ENCODE measurements at regions not wholly inside any gene's neighbourhood (a gene's known extent, or its start where the extent isn't known, plus 50 kb on each side); places are given as distances from the start of the nearest gene placed in this dataset.

GRCh38 chr6:165956874-165957273 is 210.8 kb downstream of the TBXT start:
- ChIA-PET CTCF (no interaction called here), POLR2A (no interaction called here)
- WGBS (ENCODE audit: insufficient coverage), result no CpG with 5 or more reads among the region's 1 CpG
- no peak for DNase-seq
- H3K4me3 Mint-ChIP-seq, result no peak overlapping the region
- H3K27me3 Mint-ChIP-seq, result peaks cover 8% of the 10 kb centered on the region
- no peak overlapping the region for H3K4me3 ChIP-seq (ENCODE audit: control extremely low read depth in 1 of 5, extremely low read depth in 1 of 5, insufficient read depth in 1 of 5, low read depth in 2 of 5, low read length in 4 of 5)
- no peak overlapping the region for H3K27ac ChIP-seq (ENCODE audit: low read length in 2 of 2)
- ATAC-seq (ENCODE audit: low read depth), result no peak
- H3K36me3 ChIP-seq (replicated peaks in 1 of 2; ENCODE audit: control extremely low read depth in 1 of 2, control insufficient read depth in 1 of 2, extremely low read depth in 1 of 2, insufficient read depth in 2 of 2, low read length in 1 of 2), result no peaks in the 10 kb centered on the region
- H2AFZ ChIP-seq (ENCODE audit: insufficient read depth, low read depth, low read length, poor library complexity, severe bottlenecking), result no peak overlapping the region
- H3K27ac Mint-ChIP-seq, result no peak overlapping the region
- H3K9me3 Mint-ChIP-seq (ENCODE audit: insufficient read depth), result no peaks in the 10 kb centered on the region
- H4K20me1 ChIP-seq (ENCODE audit: control insufficient read depth, insufficient read depth, low read length, poor library complexity, severe bottlenecking), result no peaks in the 10 kb centered on the region
- no peaks in the 10 kb centered on the region for H3K79me2 ChIP-seq (ENCODE audit: control insufficient read depth, insufficient read depth, low read length)
- no peaks in the 10 kb centered on the region for H3K27me3 ChIP-seq (replicated peaks in 1 of 4; ENCODE audit: control extremely low read depth in 1 of 4, control insufficient read depth in 3 of 4, insufficient read depth in 4 of 4, low read length in 3 of 4)
- TF ChIP-seq CTCF (IDR thresholded peaks at IDR 0.05) (no peak), EZH2 (IDR thresholded peaks at IDR 0.05; ENCODE audit: borderline replicate concordance, insufficient read depth, low read depth, low read length, poor library complexity, severe bottlenecking) (no peak)
- H3K4me2 ChIP-seq (replicated peaks; ENCODE audit: low read depth, low read length, poor library complexity, severe bottlenecking), result no peak overlapping the region
- intact Hi-C loops (cut with micrococcal nuclease), result no loop called here
- peaks cover 0 to 9% (median 0%) of the 10 kb centered on the region in 3 donors for H3K9me3 ChIP-seq (ENCODE audit: control extremely low read depth in 1 of 3, control insufficient read depth in 2 of 3, insufficient read depth in 1 of 3, low read length in 2 of 3)
- H3K4me1 ChIP-seq (ENCODE audit: control insufficient read depth in 2 of 2, insufficient read depth in 2 of 2, low read length in 2 of 2), result no peaks in the 10 kb centered on the region
- H3K9ac ChIP-seq (ENCODE audit: low read length), result no peak overlapping the region
- H3K4me1 Mint-ChIP-seq, result no peaks in the 10 kb centered on the region

GRCh38 chr6:165952514-165952913 is 215.1 kb downstream of the TBXT start:
- H3K4me2 ChIP-seq (replicated peaks; ENCODE audit: low read depth, low read length, poor library complexity, severe bottlenecking), result no peak overlapping the region
- CTCF ChIA-PET, result no interaction called here
- POLR2A ChIA-PET, result no interaction called here
- H3K27me3 ChIP-seq (replicated peaks in 1 of 4; ENCODE audit: control extremely low read depth in 1 of 4, control insufficient read depth in 3 of 4, insufficient read depth in 4 of 4, low read length in 3 of 4), result no peaks in the 10 kb centered on the region
- H3K4me3 ChIP-seq (ENCODE audit: control extremely low read depth in 1 of 5, extremely low read depth in 1 of 5, insufficient read depth in 1 of 5, low read depth in 2 of 5, low read length in 4 of 5), result no peak overlapping the region
- Mint-ChIP-seq H3K27me3 (peaks cover 17% of the 10 kb centered on the region), H3K4me3 (no peak overlapping the region), H3K4me1 (no peaks in the 10 kb centered on the region), H3K27ac (no peak overlapping the region), H3K9me3 (ENCODE audit: insufficient read depth) (no peaks in the 10 kb centered on the region)
- H4K20me1 ChIP-seq (ENCODE audit: control insufficient read depth, insufficient read depth, low read length, poor library complexity, severe bottlenecking), result no peaks in the 10 kb centered on the region
- intact Hi-C loops (cut with micrococcal nuclease), result no loop called here
- H3K79me2 ChIP-seq (ENCODE audit: control insufficient read depth, insufficient read depth, low read length), result no peaks in the 10 kb centered on the region
- H3K27ac ChIP-seq (ENCODE audit: low read length in 2 of 2), result no peak overlapping the region
- no peak for TF ChIP-seq CTCF (IDR thresholded peaks at IDR 0.05)
- H2AFZ ChIP-seq (ENCODE audit: insufficient read depth, low read depth, low read length, poor library complexity, severe bottlenecking), result no peak overlapping the region
- H3K36me3 ChIP-seq (replicated peaks in 1 of 2; ENCODE audit: control extremely low read depth in 1 of 2, control insufficient read depth in 1 of 2, extremely low read depth in 1 of 2, insufficient read depth in 2 of 2, low read length in 1 of 2), result no peaks in the 10 kb centered on the region
- DNase-seq (no peak), ATAC-seq (ENCODE audit: low read depth) (no peak)
- H3K4me1 ChIP-seq (ENCODE audit: control insufficient read depth in 2 of 2, insufficient read depth in 2 of 2, low read length in 2 of 2), result no peaks in the 10 kb centered on the region
- peaks cover 0 to 4% (median 0%) of the 10 kb centered on the region in 3 donors for H3K9me3 ChIP-seq (ENCODE audit: control extremely low read depth in 1 of 3, control insufficient read depth in 2 of 3, insufficient read depth in 1 of 3, low read length in 2 of 3)
- 70% methylated on average over 5 of the region's 7 CpGs for WGBS (ENCODE audit: insufficient coverage)
- no peak overlapping the region for H3K9ac ChIP-seq (ENCODE audit: low read length)

Measured in B cell (primary cell).